ENCODE measurements at regions not wholly inside any gene's neighbourhood (a gene's known extent, or its start where the extent isn't known, plus 50 kb on each side); places are given as distances from the start of the nearest gene placed in this dataset.

DNA sequence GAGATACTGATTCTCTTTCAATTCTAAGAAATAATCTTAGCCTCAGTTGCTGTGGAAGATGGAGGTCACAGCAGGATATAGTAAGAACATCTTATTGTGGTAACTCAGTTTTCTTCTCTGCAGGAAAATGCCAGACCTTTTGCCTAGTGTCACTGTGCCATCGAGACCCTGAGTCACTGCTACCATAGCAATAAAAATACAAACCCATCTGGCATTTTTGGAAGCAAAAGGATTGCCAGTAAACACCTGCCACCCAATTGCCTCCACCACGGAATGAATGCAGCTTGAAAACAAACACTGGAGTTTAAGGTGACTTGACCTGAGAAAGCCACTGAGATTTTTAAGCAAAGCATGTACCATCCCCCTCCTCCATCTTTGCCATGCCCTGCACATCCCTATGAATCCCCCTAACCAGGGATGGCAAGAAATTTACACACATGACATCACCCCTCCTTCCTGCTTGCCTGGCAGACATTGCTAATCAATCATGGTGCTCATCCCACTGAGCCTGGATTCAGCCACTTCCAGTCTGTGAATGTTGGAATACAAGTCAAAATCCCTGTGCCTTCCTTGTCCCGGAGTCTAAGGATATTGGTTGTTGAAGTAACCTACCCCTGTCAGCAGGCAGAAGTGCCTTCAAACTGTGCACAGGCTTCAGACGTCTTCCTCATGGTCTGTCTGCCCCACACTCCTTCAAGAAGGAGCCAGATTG lies 59.6 kb upstream of the MAMLD1 start:
- ATAC-seq (no peak), DNase-seq (no peak)

- DNase-seq, result no peak
- no peak for ATAC-seq
Measured at GRCh38 chrX:150306002-150306401, 57.1 kb upstream of the MAMLD1 start.

GRCh38 chrX:150308041-150308440 lies 55.1 kb upstream of the MAMLD1 start:
- DNase-seq, result no peak
- ATAC-seq, result no peak

DNA sequence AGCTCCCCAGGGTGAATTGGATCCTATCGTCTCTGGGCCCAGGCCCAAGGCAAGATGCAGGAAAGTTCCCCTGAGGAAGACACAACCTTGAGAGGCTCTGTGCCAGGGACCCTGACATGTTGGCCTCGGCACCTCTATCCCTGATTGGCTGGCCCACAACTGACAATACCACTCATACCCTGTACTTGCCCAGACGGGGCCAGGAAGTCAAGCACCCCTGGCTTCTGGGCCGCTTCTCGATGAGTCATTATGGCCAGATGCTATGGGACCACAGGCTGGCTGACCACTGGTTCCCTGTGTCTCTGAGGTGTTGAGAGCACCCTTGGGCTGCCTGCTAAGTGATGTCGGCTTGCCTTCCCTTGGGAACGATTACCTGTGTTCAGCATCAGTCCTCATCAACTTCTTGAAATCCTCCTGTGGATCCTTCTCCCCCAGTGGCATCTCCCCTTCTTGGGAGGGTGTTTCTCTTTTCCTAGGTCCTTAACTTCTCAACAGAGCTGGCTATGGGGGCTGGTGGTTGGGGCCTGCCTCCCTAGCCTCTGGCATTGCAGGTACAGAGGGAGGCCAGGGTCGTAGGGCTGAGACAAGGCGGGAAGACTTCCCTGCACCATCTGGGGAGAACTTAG lies 54.5 kb upstream of the MAMLD1 start:
- ATAC-seq (no peak), DNase-seq (no peak)

DNA sequence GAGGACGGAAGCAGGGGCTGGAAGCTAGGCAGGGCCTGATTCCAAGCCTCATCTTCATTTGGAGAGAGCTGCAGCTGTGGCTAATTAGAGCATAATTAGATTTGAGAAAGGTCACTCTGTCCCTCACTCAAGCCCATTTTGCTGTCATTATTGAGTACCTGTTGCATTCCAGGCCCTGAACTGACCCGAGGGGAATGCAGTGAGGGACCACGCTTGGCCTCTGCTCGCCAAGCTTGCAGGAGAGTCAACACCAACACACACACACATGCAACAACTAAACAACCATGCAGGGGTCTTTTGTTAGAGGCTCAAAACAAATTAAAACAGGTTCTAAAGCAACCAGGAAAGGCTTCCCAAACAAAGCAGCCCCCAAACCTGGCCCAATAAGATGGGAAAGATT lies 52.7 kb upstream of the MAMLD1 start:
- ATAC-seq (no peak), DNase-seq (no peak)

DNA sequence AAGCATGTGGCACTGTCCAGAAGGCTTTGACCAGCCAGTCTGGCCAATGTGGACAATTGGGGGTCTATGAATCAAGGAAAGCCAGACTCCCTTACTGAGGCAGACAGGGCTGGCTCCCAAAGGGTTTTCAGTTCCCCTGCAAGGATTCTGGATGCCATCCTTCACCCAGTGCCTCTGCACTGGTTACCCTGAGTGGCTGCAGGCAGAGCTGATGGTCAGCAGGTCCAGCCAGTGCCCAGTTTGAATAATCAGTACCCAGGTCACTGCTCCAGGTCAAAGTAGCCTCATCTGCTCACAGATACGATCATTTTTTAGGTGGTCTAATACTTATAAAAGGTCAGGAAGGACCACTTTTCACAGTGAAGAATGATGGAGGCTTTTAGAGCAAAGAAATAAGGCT lies 52.2 kb upstream of the MAMLD1 start:
- ATAC-seq, result no peak
- no peak for DNase-seq

DNA sequence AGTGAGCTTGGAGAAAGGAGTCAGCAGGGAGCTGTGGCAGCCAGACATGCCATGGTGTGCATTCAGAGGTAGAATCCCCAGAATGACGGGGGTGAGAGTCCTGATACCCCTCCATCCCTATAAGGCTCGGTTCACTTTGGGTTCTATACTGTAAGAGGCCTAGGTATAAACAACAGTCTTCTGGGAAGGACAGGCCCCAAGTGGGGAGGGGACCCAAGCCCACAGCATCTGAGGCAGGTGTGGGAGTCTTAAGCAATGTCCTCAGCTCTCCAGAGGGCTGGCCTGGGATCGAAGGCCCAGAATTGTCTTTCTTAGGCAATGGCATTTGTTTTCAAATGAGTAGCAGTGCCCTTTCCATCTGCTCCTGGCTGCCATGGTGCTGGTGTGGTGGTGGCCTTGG lies 50.2 kb upstream of the MAMLD1 start:
- ATAC-seq (no peak), DNase-seq (no peak)
